IPS DF 6.9 (cell line): ENCODE measurements at regions not wholly inside any gene's neighbourhood (a gene's known extent, or its start where the extent isn't known, plus 50 kb on each side); places are given as distances from the start of the nearest gene placed in this dataset.

Experiments
- DNase-seq: peaks from one replicate; pipeline ENCODE4 v3.0.0-alpha.2; 2013; ENCODE audit warnings: low read depth, low spot score
- H3K27ac ChIP-seq: one replicate; pipeline ENCODE4 v1.5.1; 2013; ENCODE audit warnings: low read length, control low read depth
- H3K27me3 ChIP-seq: 2 replicates; pipeline ENCODE4 v1.6.1; 2013; ENCODE audit warnings: mild to moderate bottlenecking, low read length; ENCODE audit not compliant: control insufficient read depth, insufficient read depth
- H3K36me3 ChIP-seq: 2 replicates; pipeline ENCODE4 v1.6.1; 2013; ENCODE audit warnings: low read length; ENCODE audit not compliant: control insufficient read depth, insufficient read depth
- H3K4me1 ChIP-seq: 2 replicates; pipeline ENCODE4 v1.6.1; 2013; ENCODE audit warnings: low read length; ENCODE audit not compliant: control insufficient read depth, insufficient read depth
- H3K4me3 ChIP-seq: 2 replicates; pipeline ENCODE4 v1.5.1; 2013; ENCODE audit warnings: mild to moderate bottlenecking, low read length
- H3K9me3 ChIP-seq: 2 replicates; pipeline ENCODE4 v1.6.1; 2013; ENCODE audit warnings: low read length, inconsistent platforms; ENCODE audit not compliant: control insufficient read depth, insufficient read depth
- WGBS: extraction: QIAGEN DNeasy Blood & Tissue Kit; methylation state at CpG from one replicate; pipeline ENCODE4 v1.1.7; 2013; ENCODE audit warnings: mixed read lengths, missing lambda C conversion rate; ENCODE audit not compliant: insufficient read length, insufficient coverage; 5-methylcytosine and 5-hydroxymethylcytosine counted together

GRCh38 chr12:27896419-27896990, 76.0 kb downstream of the PTHLH start:
- WGBS: no CpG with 5 or more reads among the region's 3 CpGs
- DNase-seq: no peak
- Histone ChIP-seq H3K4me1 (no peaks in the 10 kb centered on the region), H3K27me3 (no peaks in the 10 kb centered on the region), H3K4me3 (no peak overlapping the region), H3K9me3 (no peaks in the 10 kb centered on the region), H3K27ac (no peak overlapping the region), H3K36me3 (no peaks in the 10 kb centered on the region)

GRCh38 chr12:27894309-27894708, 78.2 kb downstream of the PTHLH start:
- DNase-seq: no peak
- H3K27me3 ChIP-seq: no peaks in the 10 kb centered on the region
- no peaks in the 10 kb centered on the region for H3K36me3 ChIP-seq
- WGBS: no CpG with 5 or more reads among the region's 3 CpGs
- H3K4me1 ChIP-seq: no peaks in the 10 kb centered on the region
- no peak overlapping the region for H3K4me3 ChIP-seq
- H3K27ac ChIP-seq: no peak overlapping the region
- H3K9me3 ChIP-seq: no peaks in the 10 kb centered on the region

DNA sequence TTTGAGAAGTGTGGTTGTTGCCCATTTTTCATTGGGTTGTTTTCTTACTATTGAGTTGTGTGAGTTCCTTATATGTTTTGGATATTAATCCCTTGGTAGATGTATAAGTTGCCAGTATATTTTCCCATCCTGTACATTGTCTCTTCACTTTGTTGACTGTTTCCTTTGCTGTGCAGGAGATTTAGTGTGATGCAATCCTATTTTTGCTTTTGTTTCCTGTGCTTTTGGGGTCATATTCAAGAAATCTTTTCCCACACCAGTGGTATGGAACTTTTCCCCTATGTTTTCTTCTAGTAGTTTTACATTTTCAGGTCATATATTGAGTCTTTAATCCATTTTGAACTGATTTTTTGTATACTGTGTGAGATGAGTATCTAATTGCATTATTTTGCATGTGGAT, 92.8 kb downstream of the PTHLH start:
- Histone ChIP-seq H3K27me3 (no peaks in the 10 kb centered on the region), H3K36me3 (no peaks in the 10 kb centered on the region), H3K27ac (no peak overlapping the region), H3K4me1 (no peaks in the 10 kb centered on the region), H3K4me3 (no peak overlapping the region), H3K9me3 (no peaks in the 10 kb centered on the region)
- no peak for DNase-seq

DNA sequence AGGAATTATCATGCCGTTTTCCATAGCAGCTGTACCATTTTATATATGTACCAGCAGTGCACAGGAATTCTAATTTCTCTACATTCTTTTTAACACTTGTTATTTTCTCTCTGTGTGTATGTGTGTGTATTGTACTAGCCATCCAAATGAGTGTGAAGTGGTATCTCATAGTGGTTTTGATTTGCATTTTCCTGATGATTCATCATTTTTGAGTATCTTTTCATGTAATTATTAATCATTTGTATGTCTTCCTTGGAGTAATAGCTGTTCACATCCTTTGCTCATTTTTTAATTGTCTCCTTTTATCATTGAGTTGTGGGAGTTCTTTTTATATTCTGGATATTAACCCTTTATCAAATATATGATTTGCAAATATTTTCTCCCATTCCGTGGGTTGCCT, 95.6 kb upstream of the MANSC4 start:
- no peak overlapping the region for H3K4me3 ChIP-seq
- DNase-seq: no peak
- no peaks in the 10 kb centered on the region for H3K36me3 ChIP-seq
- H3K9me3 ChIP-seq: no peaks in the 10 kb centered on the region
- no peaks in the 10 kb centered on the region for H3K27me3 ChIP-seq
- H3K27ac ChIP-seq: no peak overlapping the region
- no peaks in the 10 kb centered on the region for H3K4me1 ChIP-seq
- WGBS: no CpG with 5 or more reads among the region's 2 CpGs

GRCh38 chr12:27873010-27873409, 93.0 kb upstream of the MANSC4 start:
- DNase-seq: no peak
- Histone ChIP-seq H3K4me1 (no peaks in the 10 kb centered on the region), H3K27ac (no peak overlapping the region), H3K36me3 (no peaks in the 10 kb centered on the region), H3K4me3 (no peak overlapping the region), H3K9me3 (no peaks in the 10 kb centered on the region), H3K27me3 (no peaks in the 10 kb centered on the region)
- no CpG with 5 or more reads among the region's 6 CpGs for WGBS

GRCh38 chr12:27871946-27872345, 91.9 kb upstream of the MANSC4 start:
- H3K36me3 ChIP-seq: no peaks in the 10 kb centered on the region
- WGBS: 100% methylated on average over 1 of the region's 3 CpGs
- H3K27me3 ChIP-seq: no peaks in the 10 kb centered on the region
- H3K4me1 ChIP-seq: no peaks in the 10 kb centered on the region
- no peak overlapping the region for H3K27ac ChIP-seq
- no peak for DNase-seq
- no peaks in the 10 kb centered on the region for H3K9me3 ChIP-seq
- no peak overlapping the region for H3K4me3 ChIP-seq

- no CpG with 5 or more reads among the region's 4 CpGs for WGBS
- Histone ChIP-seq H3K4me3 (no peak overlapping the region), H3K9me3 (no peaks in the 10 kb centered on the region), H3K27ac (no peak overlapping the region), H3K27me3 (no peaks in the 10 kb centered on the region), H3K4me1 (no peaks in the 10 kb centered on the region), H3K36me3 (no peaks in the 10 kb centered on the region)
- no peak for DNase-seq
Observed at GRCh38 chr12:27870939-27871338, 90.9 kb upstream of the MANSC4 start.

- Histone ChIP-seq H3K36me3 (no peaks in the 10 kb centered on the region), H3K4me1 (no peaks in the 10 kb centered on the region), H3K9me3 (no peaks in the 10 kb centered on the region), H3K4me3 (no peak overlapping the region), H3K27ac (no peak overlapping the region), H3K27me3 (no peaks in the 10 kb centered on the region)
- WGBS: no CpG with 5 or more reads among the region's 12 CpGs
- no peak for DNase-seq
Observed at GRCh38 chr12:27869567-27869966, 89.5 kb upstream of the MANSC4 start.

- no peak for DNase-seq
Observed at GRCh38 chr12:27868139-27868538, 88.1 kb upstream of the MANSC4 start.

DNA sequence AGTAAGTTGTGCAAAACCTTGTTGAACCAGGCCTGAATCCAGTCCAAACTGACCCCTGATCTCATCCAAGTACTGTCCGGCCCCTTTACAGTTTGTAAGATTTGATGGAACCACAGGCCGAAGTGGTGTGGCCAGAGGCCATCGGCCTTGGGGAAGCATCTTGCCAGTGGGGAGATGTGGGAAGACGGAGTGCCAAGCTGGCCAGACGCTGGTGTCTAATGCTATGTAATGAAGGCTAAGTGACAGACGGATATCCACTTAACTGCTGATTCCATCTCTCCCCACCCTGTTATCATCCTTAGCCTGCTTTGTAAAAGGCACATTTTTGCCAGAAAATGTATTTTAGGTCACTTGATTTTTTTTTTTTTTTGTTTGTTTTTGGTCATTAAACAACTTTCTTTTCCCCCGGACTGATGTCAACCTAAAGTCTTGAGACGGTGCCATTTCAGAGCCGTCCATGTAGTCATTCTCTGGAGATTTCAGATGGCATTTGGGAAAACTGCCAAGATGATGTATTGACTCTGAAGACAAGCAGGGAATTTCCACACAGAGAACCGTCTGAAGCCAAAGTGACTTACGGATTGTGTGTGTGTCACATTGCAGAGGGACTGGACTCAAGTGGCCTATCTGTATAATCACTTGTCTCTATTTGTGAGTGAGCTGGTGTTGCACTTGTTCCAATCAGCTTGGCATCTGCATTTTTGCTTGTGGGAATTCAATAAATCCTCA, 86.5 kb upstream of the MANSC4 start:
- H3K9me3 ChIP-seq: no peaks in the 10 kb centered on the region
- DNase-seq: no peak
- WGBS: no CpG with 5 or more reads among the region's 11 CpGs

More at GRCh38 chr12:27868139-27868538, 88.1 kb upstream of the MANSC4 start:
- Histone ChIP-seq H3K4me3 (no peak overlapping the region), H3K27me3 (no peaks in the 10 kb centered on the region), H3K27ac (no peak overlapping the region), H3K36me3 (no peaks in the 10 kb centered on the region), H3K9me3 (no peaks in the 10 kb centered on the region), H3K4me1 (no peaks in the 10 kb centered on the region)
- no CpG with 5 or more reads among the region's 1 CpG for WGBS

DNA sequence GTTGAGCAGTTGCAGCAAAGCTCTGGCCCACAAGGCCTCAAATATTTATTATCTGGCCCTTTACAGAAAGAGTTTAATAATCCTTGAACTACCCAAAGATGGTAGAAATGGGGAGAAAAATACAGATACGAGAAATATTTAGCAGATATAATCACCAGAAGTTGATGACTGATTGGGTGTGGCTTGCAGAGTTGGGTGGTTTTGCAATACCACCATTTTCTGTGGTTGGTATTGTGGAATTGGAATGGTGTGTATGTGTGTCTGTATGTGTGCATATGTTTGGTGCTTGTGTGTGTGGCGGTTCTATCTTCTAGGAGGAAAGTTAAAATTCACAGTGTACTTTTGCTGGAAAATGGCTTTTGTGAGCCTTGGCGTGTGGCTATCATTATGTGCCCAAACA, 85.4 kb upstream of the MANSC4 start:
- no peak overlapping the region for H3K4me3 ChIP-seq

More for the DNA sequence above, 86.5 kb upstream of the MANSC4 start:
- Histone ChIP-seq H3K27ac (no peak overlapping the region), H3K27me3 (no peaks in the 10 kb centered on the region), H3K4me1 (no peaks in the 10 kb centered on the region), H3K36me3 (no peaks in the 10 kb centered on the region), H3K4me3 (no peak overlapping the region)

More for the DNA sequence above, 85.4 kb upstream of the MANSC4 start:
- WGBS: no CpG with 5 or more reads among the region's 3 CpGs
- no peak for DNase-seq
- H3K36me3 ChIP-seq: no peaks in the 10 kb centered on the region
- no peaks in the 10 kb centered on the region for H3K27me3 ChIP-seq
- no peaks in the 10 kb centered on the region for H3K9me3 ChIP-seq
- no peaks in the 10 kb centered on the region for H3K4me1 ChIP-seq
- H3K27ac ChIP-seq: no peak overlapping the region
